ENCODE measurements at regions not wholly inside any gene's neighbourhood (a gene's known extent, or its start where the extent isn't known, plus 50 kb on each side); places are given as distances from the start of the nearest gene placed in this dataset.

DNA sequence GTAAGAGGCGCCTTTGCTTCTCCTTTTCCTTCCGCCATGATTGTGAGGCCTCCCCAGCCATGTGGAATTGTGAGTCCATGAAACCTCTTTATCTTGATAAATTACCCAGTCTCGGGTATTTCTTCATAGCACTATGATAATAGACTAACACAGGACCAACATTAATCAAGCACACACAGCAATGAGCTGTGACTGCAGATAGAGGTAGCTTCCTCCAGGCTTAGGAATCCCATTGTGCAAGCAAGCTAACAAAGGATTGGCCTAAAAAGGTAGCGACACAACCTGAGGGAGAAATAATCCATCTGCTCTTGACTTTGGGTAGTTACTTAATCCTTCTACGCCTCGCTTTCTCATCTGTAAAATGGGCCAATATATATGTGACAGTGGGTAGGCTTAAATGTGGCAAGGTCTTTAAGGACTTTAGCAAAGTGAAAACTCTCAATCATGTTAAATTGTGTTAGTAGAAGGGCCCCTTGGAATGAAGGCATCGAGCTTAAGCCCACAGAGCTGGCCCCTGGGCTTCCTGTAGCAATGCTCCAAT lies 393.6 kb downstream of the SOX9 start:
- no peak for DNase-seq
- Mint-ChIP-seq H3K9me3 (ENCODE audit: low read depth) (no peaks in the 10 kb centered on the region), H3K36me3 (no peaks in the 10 kb centered on the region), H3K4me1 (no peaks in the 10 kb centered on the region), H3K27ac (no peak overlapping the region), H3K4me3 (no peak overlapping the region), H3K27me3 (peaks cover 8% of the 10 kb centered on the region)
- CTCF ChIA-PET: interaction anchor here (0.7 kb wide), 1 partner anchor 833 kb away, joined by 3 read pairs; no protein-coding TSS in a partner anchor
- no peak for ATAC-seq

- CTCF ChIA-PET: no interaction called here
- DNase-seq (no peak), ATAC-seq (no peak)
- H3K9me3 Mint-ChIP-seq (ENCODE audit: low read depth): no peaks in the 10 kb centered on the region
- H3K4me1 Mint-ChIP-seq: no peaks in the 10 kb centered on the region
- peaks cover 9% of the 10 kb centered on the region for H3K27me3 Mint-ChIP-seq
- no peak overlapping the region for H3K27ac Mint-ChIP-seq
- no peaks in the 10 kb centered on the region for H3K36me3 Mint-ChIP-seq
- no peak overlapping the region for H3K4me3 Mint-ChIP-seq
Measured at GRCh38 chr17:72514891-72515290, 394.1 kb downstream of the SOX9 start.

DNA sequence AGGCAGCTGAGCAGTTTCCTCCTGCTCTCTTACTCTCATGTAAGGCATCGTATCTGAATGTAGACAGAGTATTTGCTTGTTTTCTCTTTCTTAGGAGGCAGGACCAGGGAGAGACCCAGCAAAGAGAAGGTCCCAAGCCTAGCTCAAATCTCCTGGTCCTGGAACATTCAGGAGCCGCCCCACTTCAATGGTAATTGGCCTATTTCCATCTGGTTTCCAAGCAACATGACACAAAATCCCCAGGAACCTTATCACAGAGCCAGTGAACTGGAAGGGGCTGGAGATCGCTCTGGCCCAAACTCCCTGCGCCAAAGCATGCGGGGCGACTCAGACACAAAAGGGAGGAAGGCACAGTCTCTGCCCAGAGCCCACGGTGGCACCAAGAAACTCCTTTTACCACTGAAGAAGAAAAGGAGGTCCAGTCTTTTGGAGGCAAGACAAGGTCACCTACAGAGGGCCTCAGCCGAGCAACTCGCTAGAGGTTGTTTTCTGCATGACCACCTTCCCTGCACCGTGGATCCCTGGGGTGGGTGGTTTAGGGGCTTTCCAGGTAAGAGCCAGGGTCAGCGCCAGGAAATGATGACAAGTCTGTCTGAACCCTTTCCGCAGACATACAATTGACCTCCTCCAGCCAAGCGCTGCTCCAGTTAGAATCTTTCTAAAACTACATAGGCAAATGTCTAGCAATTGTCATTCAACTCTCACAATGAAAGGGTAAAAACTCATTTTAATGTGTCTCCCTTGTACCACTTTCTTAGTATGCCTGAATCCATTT lies 394.7 kb downstream of the SOX9 start:
- H3K36me3 Mint-ChIP-seq: no peaks in the 10 kb centered on the region
- ATAC-seq: no peak
- CTCF ChIA-PET: no interaction called here
- H3K4me1 Mint-ChIP-seq: no peaks in the 10 kb centered on the region
- no peak for DNase-seq
- H3K27ac Mint-ChIP-seq: no peak overlapping the region
- H3K27me3 Mint-ChIP-seq: peaks cover 9% of the 10 kb centered on the region
- H3K9me3 Mint-ChIP-seq (ENCODE audit: low read depth): no peaks in the 10 kb centered on the region
- no peak overlapping the region for H3K4me3 Mint-ChIP-seq

DNA sequence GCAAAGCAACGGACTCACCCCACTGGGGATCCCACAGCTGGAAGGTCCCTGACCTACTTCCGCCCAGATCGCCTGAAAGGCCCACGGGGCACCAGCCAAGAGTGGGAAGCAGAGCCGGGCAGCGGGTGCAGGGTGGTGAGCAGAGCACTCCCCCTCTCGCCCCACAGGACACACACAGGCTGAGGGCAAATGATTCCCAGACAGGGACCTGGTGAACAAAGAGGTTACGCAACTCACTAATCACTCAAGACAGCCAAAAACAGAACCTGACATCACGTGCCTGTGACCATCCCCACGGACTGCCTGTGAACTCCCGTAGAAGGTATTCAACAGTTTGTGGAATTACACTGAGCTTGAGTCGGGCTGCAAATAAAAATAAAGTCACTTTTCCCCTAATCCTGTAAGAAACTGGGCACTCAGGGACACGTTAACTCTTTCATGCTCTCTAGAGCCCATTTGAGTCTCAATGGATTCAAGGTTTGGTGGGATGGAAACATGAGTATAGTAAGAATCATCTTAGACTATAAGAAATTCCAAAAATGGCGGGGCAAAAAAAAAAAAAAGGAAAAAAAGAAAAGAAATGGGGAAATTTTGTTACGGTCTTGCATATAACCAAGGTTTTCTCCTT lies 396.1 kb downstream of the SOX9 start:
- peaks cover 9% of the 10 kb centered on the region for H3K27me3 Mint-ChIP-seq
- no peak for DNase-seq
- H3K4me1 Mint-ChIP-seq: no peaks in the 10 kb centered on the region
- no peak overlapping the region for H3K27ac Mint-ChIP-seq
- H3K4me3 Mint-ChIP-seq: no peak overlapping the region
- no peaks in the 10 kb centered on the region for H3K36me3 Mint-ChIP-seq
- CTCF ChIA-PET: no interaction called here
- no peak for ATAC-seq
- H3K9me3 Mint-ChIP-seq (ENCODE audit: low read depth): no peaks in the 10 kb centered on the region

GRCh38 chr17:72517413-72518158 lies 396.8 kb downstream of the SOX9 start:
- Mint-ChIP-seq H3K9me3 (ENCODE audit: low read depth) (no peaks in the 10 kb centered on the region), H3K36me3 (no peaks in the 10 kb centered on the region), H3K4me1 (no peaks in the 10 kb centered on the region), H3K4me3 (no peak overlapping the region), H3K27ac (no peak overlapping the region), H3K27me3 (peaks cover 9% of the 10 kb centered on the region)
- CTCF ChIA-PET: no interaction called here
- ATAC-seq (no peak), DNase-seq (no peak)

- Mint-ChIP-seq H3K4me1 (no peaks in the 10 kb centered on the region), H3K27me3 (peaks cover 9% of the 10 kb centered on the region), H3K36me3 (no peaks in the 10 kb centered on the region), H3K9me3 (ENCODE audit: low read depth) (no peaks in the 10 kb centered on the region), H3K4me3 (no peak overlapping the region), H3K27ac (no peak overlapping the region)
- ATAC-seq: no peak
- CTCF ChIA-PET: no interaction called here
- no peak for DNase-seq
Measured at GRCh38 chr17:72518159-72518732, 397.4 kb downstream of the SOX9 start.

GRCh38 chr17:72518753-72519597 lies 398.2 kb downstream of the SOX9 start:
- H3K36me3 Mint-ChIP-seq: no peaks in the 10 kb centered on the region
- H3K27ac Mint-ChIP-seq: no peak overlapping the region
- no peaks in the 10 kb centered on the region for H3K4me1 Mint-ChIP-seq
- H3K9me3 Mint-ChIP-seq (ENCODE audit: low read depth): no peaks in the 10 kb centered on the region
- CTCF ChIA-PET: no interaction called here
- H3K27me3 Mint-ChIP-seq: peaks cover 9% of the 10 kb centered on the region
- H3K4me3 Mint-ChIP-seq: no peak overlapping the region
- ATAC-seq (no peak), DNase-seq (no peak)

GRCh38 chr17:72519598-72519936 lies 398.7 kb downstream of the SOX9 start:
- H3K9me3 Mint-ChIP-seq (ENCODE audit: low read depth): no peaks in the 10 kb centered on the region
- H3K27ac Mint-ChIP-seq: no peak overlapping the region
- H3K4me1 Mint-ChIP-seq: no peaks in the 10 kb centered on the region
- no peak for DNase-seq
- no peak for ATAC-seq
- no peaks in the 10 kb centered on the region for H3K36me3 Mint-ChIP-seq
- H3K27me3 Mint-ChIP-seq: peaks cover 9% of the 10 kb centered on the region
- CTCF ChIA-PET: no interaction called here
- H3K4me3 Mint-ChIP-seq: no peak overlapping the region

DNA sequence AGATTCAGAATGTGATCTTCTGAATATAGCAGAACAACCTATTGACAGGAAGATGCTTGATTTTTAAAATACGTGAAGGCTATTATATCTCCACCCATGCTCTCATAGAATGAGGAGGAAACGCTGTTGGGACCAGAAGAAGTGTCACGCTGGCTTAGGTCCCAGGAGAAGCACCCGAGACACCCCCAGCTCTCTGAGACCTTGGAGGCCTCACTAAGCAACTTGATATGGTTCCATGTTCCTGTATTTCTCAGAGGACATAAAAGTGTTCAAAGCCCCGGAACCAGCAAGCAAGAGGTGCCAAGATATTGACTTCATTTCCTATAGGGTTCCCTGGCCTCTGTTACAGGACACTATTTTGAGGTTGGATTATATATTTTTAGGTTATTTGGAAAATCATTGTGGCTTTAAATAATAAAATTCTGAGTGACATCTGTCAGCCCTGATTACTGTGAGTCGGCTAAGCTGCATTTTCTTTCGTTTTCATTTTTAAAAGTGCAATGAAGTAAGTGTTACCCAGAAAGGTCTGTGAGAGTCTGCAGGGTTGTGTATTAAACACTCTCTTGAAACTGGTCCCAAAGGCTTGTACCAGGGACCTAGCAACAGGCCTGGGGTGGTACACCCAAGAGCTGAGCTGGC lies 400.0 kb downstream of the SOX9 start:
- DNase-seq: no peak
- CTCF ChIA-PET: no interaction called here
- no peaks in the 10 kb centered on the region for H3K4me1 Mint-ChIP-seq

DNA sequence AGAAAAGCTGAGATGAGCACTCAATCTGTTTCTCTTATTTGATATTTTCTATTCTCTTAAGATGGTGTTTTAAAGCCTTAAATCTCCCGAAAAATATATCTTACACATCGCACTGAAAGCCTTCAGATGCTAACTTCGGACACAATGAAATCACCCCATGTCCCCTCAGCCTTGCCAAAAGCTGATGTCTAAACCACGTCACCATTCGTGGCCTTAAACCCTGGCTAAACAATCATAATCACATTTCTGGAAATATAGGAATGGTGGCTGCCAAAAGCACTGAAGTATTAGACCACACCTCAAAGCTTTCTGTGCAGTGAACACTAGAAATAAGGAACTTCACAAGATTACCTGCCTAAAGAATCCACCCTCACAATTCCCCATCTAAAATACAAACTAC lies 402.7 kb downstream of the SOX9 start:
- H3K4me3 Mint-ChIP-seq: no peak overlapping the region
- DNase-seq: no peak
- H3K4me1 Mint-ChIP-seq: no peaks in the 10 kb centered on the region
- CTCF ChIA-PET: no interaction called here
- no peak overlapping the region for H3K27ac Mint-ChIP-seq
- no peaks in the 10 kb centered on the region for H3K9me3 Mint-ChIP-seq (ENCODE audit: low read depth)
- H3K27me3 Mint-ChIP-seq: peaks cover 3% of the 10 kb centered on the region
- no peaks in the 10 kb centered on the region for H3K36me3 Mint-ChIP-seq
- no peak for ATAC-seq

More for the DNA sequence above, 400.0 kb downstream of the SOX9 start:
- Mint-ChIP-seq H3K36me3 (no peaks in the 10 kb centered on the region), H3K27me3 (peaks cover 9% of the 10 kb centered on the region), H3K27ac (no peak overlapping the region), H3K9me3 (ENCODE audit: low read depth) (no peaks in the 10 kb centered on the region), H3K4me3 (no peak overlapping the region)
- no peak for ATAC-seq

DNA sequence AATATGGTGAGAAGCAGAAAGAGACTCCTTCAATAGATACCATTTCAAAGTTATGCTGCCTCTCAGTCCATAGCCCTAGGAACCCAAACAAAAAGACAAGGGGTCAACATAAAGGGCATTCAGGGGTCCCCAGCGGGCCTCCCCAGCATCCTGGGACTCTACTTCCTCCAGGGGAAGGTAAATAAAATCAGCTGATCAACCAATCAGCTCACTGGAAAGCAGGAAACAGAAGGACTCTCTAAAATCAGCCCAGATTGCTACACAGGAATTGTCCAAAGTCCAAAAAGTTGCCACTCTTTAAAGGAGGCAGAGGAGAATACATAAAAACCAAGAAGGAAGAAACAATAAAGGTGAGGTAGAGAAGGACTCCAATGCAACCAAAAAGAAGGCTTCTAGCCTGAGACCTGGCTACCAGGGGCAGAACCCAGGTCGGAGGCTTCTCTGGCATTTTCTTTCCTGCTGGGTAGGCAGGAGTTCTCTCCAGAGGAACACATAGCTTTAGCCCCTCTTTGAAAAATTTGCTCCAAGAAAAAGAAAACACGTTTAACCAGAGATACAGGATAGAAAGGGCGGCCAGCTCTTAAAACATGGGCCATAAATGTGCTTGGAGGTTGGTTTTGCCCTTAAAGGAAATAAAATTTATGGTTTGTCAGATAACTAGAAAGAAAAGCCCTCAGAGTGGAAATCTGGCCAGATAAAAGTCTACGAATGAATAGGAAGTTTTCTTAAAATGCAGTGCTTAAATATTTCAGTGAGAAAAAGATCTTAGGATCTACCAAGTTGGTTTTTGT lies 404.6 kb downstream of the SOX9 start:
- no peak for DNase-seq
- CTCF ChIA-PET: no interaction called here
- ATAC-seq: no peak
- Mint-ChIP-seq H3K9me3 (ENCODE audit: low read depth) (no peaks in the 10 kb centered on the region), H3K4me1 (no peaks in the 10 kb centered on the region), H3K27me3 (no peaks in the 10 kb centered on the region), H3K36me3 (no peaks in the 10 kb centered on the region), H3K4me3 (no peak overlapping the region), H3K27ac (no peak overlapping the region)

- Mint-ChIP-seq H3K9me3 (ENCODE audit: low read depth) (no peaks in the 10 kb centered on the region), H3K4me1 (no peaks in the 10 kb centered on the region), H3K36me3 (no peaks in the 10 kb centered on the region), H3K27ac (no peak overlapping the region), H3K27me3 (no peaks in the 10 kb centered on the region), H3K4me3 (no peak overlapping the region)
- ATAC-seq: no peak
- DNase-seq: no peak
- CTCF ChIA-PET: interaction anchor here (1.1 to 1.3 kb wide), 2 partner anchors 13 to 30 kb away, joined by 3 to 4 read pairs; no protein-coding TSS in a partner anchor
Measured at GRCh38 chr17:72526769-72527168, 405.9 kb downstream of the SOX9 start.
